GM12874 (cell line): ENCODE measurements at regions not wholly inside any gene's neighbourhood (a gene's known extent, or its start where the extent isn't known, plus 50 kb on each side); places are given as distances from the start of the nearest gene placed in this dataset.

Source experiments
- TF ChIP-seq, protein P1 (sequence below): IDR thresholded peaks from 2 replicates; pipeline ENCODE4 v1.5.1; 2011; ENCODE audit warnings: low read depth, mild to moderate bottlenecking, control low read depth, low read length, moderate library complexity; ENCODE audit not compliant: insufficient read depth

DNA sequence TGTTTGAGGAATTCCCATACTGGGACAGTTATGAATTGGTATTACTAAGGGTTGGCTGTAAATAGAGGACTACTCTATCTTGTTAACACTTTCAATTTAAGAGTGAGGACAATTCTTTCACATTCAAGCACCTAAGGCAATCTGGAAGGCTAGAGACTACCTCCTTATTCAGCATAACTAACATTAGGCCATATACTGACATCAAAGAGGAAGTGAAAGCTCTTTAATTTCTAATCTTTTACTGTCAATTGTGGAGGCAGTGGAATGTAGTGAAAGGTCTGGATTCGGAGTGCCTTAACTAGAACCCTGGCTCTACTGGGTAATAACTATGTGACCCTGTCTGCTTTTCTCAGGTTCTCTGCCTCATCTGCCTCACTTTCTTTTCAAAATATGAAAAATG lies 134.0 kb downstream of the UFM1 start:
- TF ChIP-seq, protein P1, sequence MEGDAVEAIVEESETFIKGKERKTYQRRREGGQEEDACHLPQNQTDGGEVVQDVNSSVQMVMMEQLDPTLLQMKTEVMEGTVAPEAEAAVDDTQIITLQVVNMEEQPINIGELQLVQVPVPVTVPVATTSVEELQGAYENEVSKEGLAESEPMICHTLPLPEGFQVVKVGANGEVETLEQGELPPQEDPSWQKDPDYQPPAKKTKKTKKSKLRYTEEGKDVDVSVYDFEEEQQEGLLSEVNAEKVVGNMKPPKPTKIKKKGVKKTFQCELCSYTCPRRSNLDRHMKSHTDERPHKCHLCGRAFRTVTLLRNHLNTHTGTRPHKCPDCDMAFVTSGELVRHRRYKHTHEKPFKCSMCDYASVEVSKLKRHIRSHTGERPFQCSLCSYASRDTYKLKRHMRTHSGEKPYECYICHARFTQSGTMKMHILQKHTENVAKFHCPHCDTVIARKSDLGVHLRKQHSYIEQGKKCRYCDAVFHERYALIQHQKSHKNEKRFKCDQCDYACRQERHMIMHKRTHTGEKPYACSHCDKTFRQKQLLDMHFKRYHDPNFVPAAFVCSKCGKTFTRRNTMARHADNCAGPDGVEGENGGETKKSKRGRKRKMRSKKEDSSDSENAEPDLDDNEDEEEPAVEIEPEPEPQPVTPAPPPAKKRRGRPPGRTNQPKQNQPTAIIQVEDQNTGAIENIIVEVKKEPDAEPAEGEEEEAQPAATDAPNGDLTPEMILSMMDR = no peak

DNA sequence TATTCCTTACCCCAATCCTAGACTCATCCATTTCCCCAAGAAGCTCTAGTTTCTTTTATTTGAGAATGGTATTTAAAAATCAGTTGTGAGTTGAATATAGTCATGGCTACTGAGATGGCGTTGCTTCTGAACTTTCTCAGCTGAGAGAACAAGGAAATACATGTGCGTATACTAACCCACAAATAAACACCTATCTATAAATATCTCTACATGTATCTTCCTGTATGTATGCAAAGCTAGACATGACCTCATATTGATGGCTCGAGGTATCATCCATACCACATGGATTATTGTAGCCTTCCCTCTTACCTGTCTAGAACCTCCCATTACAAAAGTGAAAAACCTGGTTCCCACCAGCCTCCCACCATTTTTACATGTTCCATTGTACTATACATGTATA lies 141.0 kb downstream of the UFM1 start:
- TF ChIP-seq, protein P1 = no peak

DNA sequence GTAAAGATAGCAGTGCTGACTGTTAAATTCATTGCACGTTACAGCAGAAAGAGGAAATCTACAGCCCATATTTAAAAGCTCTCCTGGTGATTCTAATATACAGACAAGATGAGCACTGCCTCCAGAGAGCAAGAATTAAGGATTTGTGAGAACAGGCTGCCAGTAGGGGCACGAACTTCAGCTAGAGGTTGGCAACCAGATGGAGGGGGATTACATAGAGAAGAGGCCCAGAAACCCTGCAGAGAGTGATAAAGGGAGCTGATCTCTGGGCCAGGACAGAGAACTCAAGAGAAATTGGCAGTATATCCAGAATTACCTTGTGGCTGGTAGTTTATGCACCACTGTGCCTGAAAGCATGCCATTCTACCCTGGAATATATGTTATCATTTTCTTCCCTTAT lies 144.8 kb downstream of the UFM1 start:
- TF ChIP-seq, protein P1 = no peak

DNA sequence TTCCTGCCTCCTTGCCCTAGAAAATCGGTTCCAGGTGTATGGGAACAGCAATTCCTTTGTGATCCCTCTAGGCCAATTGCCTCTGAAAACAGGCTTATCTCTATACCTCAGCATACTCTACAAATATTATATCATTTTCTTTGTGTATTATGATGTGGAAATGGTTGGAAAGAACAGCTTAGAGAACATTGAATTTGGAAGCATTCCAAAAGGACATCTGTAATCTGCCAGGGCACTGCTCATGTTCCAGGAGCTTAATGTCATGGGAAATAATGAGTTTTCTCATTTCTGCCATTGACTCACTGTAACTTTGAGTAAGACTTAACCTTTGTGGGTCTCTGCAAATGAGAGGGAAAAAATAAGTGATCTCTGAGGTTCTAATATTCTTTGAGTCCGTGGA lies 147.3 kb downstream of the UFM1 start:
- TF ChIP-seq, protein P1 = no peak

DNA sequence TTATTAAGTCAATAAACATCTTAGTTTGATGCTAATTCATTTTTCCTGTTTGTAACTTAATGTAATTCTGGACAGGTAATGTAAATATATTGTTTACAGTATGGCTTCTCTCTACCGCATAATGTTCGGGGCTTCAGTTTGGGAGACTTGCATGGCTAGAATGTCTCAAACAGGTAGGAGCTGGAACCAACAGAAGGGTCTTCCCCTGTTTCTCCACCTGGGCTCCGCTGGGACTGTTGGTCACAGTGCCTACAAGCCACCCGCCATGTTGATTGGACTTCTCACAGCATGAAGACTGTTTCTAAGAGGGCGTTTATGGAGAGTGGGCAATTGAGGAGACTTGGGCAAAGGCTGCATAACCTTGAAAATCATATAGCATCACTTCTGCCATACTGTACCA lies 148.6 kb downstream of the UFM1 start:
- TF ChIP-seq, protein P1 = no peak

DNA sequence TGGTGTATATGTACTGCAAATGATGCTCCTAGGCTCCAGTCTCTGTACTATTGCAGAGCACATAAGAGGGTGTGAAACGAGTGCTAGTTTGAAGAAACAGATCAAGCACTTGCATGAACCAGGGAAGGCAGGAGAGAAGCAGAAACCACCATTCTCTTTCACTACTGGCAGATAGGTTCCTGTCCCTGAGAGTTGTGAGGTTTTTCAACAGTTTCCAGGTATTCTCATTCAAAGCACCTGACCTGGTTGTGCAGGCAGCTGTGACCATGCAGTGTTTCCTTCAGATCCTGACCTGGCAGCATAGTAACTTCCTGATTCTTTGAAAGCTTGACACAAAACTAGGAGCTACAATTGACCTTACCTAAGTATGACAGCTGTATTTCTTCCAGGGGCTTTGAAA lies 164.9 kb downstream of the UFM1 start:
- TF ChIP-seq, protein P1 = no peak

DNA sequence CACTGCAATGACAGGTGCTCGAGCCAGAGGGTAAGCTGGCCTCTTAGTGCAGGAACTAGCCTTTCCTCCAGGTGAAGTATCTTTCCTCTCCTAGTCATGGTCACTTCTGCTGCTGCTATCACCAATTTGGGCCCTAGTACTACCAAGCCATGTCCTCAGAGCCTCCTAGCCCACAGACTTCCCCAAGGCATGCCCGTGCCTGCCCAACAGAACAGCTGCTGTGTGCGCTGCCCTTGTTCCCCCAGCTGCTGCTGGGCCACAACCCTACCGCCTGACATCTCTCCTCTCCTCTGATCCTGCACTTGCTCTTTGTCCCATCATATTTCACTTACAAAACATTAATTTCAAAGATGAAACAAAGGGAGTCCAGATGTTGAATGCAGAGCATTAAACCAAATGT lies 168.5 kb upstream of the FREM2 start:
- TF ChIP-seq, protein P1 = no peak
